PC-3 (cell line): ENCODE measurements at regions not wholly inside any gene's neighbourhood (a gene's known extent, or its start where the extent isn't known, plus 50 kb on each side); places are given as distances from the start of the nearest gene placed in this dataset.

Experiments
- ATAC-seq: fragments of 200-7000 bp; cut with Tn5 transposase; 2 replicates; pipeline ENCODE4 v1.9.1; 2020; ENCODE audit warnings: mild to moderate bottlenecking, moderate library complexity
- BruUV-seq: library from RNA; stranded (reverse); fragments of 400-500 nt; replicated peaks from 2 replicates; lab custom pipeline; 2021; lab: Mats Ljungman, UMichigan
- CTCF ChIA-PET: fragments of 300-600 bp; sonication (Branson Sonifier 250); formaldehyde crosslinking; loops from one replicate; lab custom pipeline; 2022; ENCODE audit warnings: antibody characterized with exemption; lab: Charles Lee
- POLR2A ChIA-PET: fragments of 300-600 bp; sonication (Branson Sonifier 250); formaldehyde crosslinking; loops from one replicate; lab custom pipeline; 2022; ENCODE audit warnings: antibody characterized with exemption; ENCODE audit not compliant: unreplicated experiment; lab: Charles Lee
- DNase-seq: peaks from one replicate; pipeline ENCODE4 v3.0.0-alpha.2; 2015
- H2AFZ ChIP-seq: fragments of 300-600 bp; sonication (generic); 2 replicates; pipeline ENCODE4 v1.6.0; 2016; ENCODE audit warnings: antibody characterized with exemption, low read length
- H3F3A ChIP-seq: fragments of 300-600 bp; sonication (generic); one replicate; pipeline ENCODE4 v1.6.0; 2017; ENCODE audit warnings: antibody characterized with exemption, low read length, control low read depth, mild to moderate bottlenecking; ENCODE audit not compliant: unreplicated experiment
- H3K27ac ChIP-seq: fragments of 300-600 bp; sonication (generic); 2 replicates; pipeline ENCODE4 v1.5.1; 2016; ENCODE audit warnings: mild to moderate bottlenecking, low read length
- H3K27me3 ChIP-seq: fragments of 300-600 bp; sonication (generic); 2 replicates; pipeline ENCODE4 v1.6.1; 2016; ENCODE audit warnings: low read length, mixed read lengths
- H3K36me3 ChIP-seq: fragments of 300-600 bp; sonication (generic); 2 replicates; pipeline ENCODE4 v1.6.1; 2016; ENCODE audit warnings: low read depth, mixed run types, low read length, mixed read lengths
- H3K4me1 ChIP-seq: fragments of 300-600 bp; sonication (generic); 2 replicates; pipeline ENCODE4 v1.5.1; 2016; ENCODE audit warnings: low read length; ENCODE audit not compliant: insufficient read depth
- H3K4me2 ChIP-seq: fragments of 300-600 bp; sonication (generic); 2 replicates; pipeline ENCODE4 v1.6.0; 2016; ENCODE audit warnings: low read length
- H3K4me3 ChIP-seq: fragments of 300-600 bp; sonication (generic); 2 replicates; pipeline ENCODE4 v1.5.1; 2016; ENCODE audit warnings: mild to moderate bottlenecking, low read length, mixed read lengths
- H3K79me2 ChIP-seq: fragments of 300-600 bp; sonication (generic); 2 replicates; pipeline ENCODE4 v1.6.1; 2017; ENCODE audit warnings: low read length, mixed read lengths
- H3K9ac ChIP-seq: fragments of 300-600 bp; sonication (generic); 2 replicates; pipeline ENCODE4 v1.6.0; 2016; ENCODE audit warnings: mild to moderate bottlenecking, low read length
- H3K9me2 ChIP-seq: fragments of 300-600 bp; sonication (generic); replicated peaks from 2 replicates; pipeline ENCODE4 v1.6.1; 2016; ENCODE audit warnings: mixed run types, low read length, mixed read lengths
- H3K9me3 ChIP-seq: fragments of 300-600 bp; sonication (generic); 2 replicates; pipeline ENCODE4 v1.6.1; 2016; ENCODE audit warnings: low read length, mixed read lengths
- H4K20me1 ChIP-seq: fragments of 300-600 bp; sonication (generic); 2 replicates; pipeline ENCODE4 v1.6.1; 2016; ENCODE audit warnings: low read length, mixed read lengths
- CTCF ChIP-seq: fragments of 300-600 bp; sonication (generic); conservative IDR thresholded peaks from 2 replicates; pipeline ENCODE4 v1.5.1; 2017; ENCODE audit warnings: antibody characterized with exemption, low read depth, mild to moderate bottlenecking, low read length
- EZH2 ChIP-seq: fragments of 300-600 bp; sonication (generic); IDR thresholded peaks from one replicate; pipeline ENCODE4 v1.6.1; 2017; ENCODE audit warnings: antibody characterized with exemption, mild to moderate bottlenecking, low read length; ENCODE audit not compliant: unreplicated experiment
- EZH2phosphoT487 ChIP-seq: fragments of 300-600 bp; sonication (generic); IDR thresholded peaks from 2 replicates; pipeline ENCODE4 v1.6.1; 2018; ENCODE audit warnings: mild to moderate bottlenecking, antibody characterized with exemption, low read length, borderline replicate concordance
- intact Hi-C: fragments of 100-400 bp; cut with micrococcal nuclease; formaldehyde crosslinking; loops from 2 replicates; pipeline ENCODE4 v1.9.0; 2023

- H3K9me3 ChIP-seq, result no peaks in the 10 kb centered on the region
- ChIA-PET POLR2A (no interaction called here), CTCF (interaction anchor here (0.6 kb wide), 1 partner anchor 27 kb away, joined by 4 read pairs; no protein-coding TSS in a partner anchor)
- no peak overlapping the region for H3K9ac ChIP-seq
- no peaks in the 10 kb centered on the region for H3K36me3 ChIP-seq
- DNase-seq (no peak), ATAC-seq (no peak)
- H4K20me1 ChIP-seq, result no peaks in the 10 kb centered on the region
- no peak overlapping the region for H3K4me3 ChIP-seq
- H3K9me2 ChIP-seq, result no peaks in the 10 kb centered on the region
- H3K79me2 ChIP-seq, result no peaks in the 10 kb centered on the region
- TF ChIP-seq EZH2phosphoT487, result no peak
- TF ChIP-seq CTCF, result no peak
- no peak for TF ChIP-seq EZH2
- no TSS peak for BruUV-seq
- no peaks in the 10 kb centered on the region for H3K4me1 ChIP-seq
- no peaks in the 10 kb centered on the region for H3F3A ChIP-seq
- intact Hi-C loops, result no loop called here
- no peaks in the 10 kb centered on the region for H3K27me3 ChIP-seq
- no peak overlapping the region for H3K27ac ChIP-seq
- H2AFZ ChIP-seq, result no peak overlapping the region
- no peak overlapping the region for H3K4me2 ChIP-seq
Measured at GRCh38 chr2:52343706-52344266, 1311.9 kb upstream of the NRXN1 start.

GRCh38 chr2:52343010-52343409, 1311.1 kb upstream of the NRXN1 start:
- H3K4me3 ChIP-seq, result no peak overlapping the region
- H3K9ac ChIP-seq, result no peak overlapping the region
- TF ChIP-seq EZH2 (no peak), CTCF (no peak), EZH2phosphoT487 (no peak)
- intact Hi-C loops, result no loop called here
- no peak overlapping the region for H2AFZ ChIP-seq
- no peaks in the 10 kb centered on the region for H3K4me1 ChIP-seq
- no peak overlapping the region for H3K27ac ChIP-seq
- no peaks in the 10 kb centered on the region for H3K79me2 ChIP-seq
- BruUV-seq, result no TSS peak
- ChIA-PET CTCF (no interaction called here), POLR2A (no interaction called here)
- no peaks in the 10 kb centered on the region for H3K27me3 ChIP-seq
- H3K4me2 ChIP-seq, result no peak overlapping the region
- no peaks in the 10 kb centered on the region for H3K36me3 ChIP-seq
- no peaks in the 10 kb centered on the region for H3K9me3 ChIP-seq
- no peaks in the 10 kb centered on the region for H3K9me2 ChIP-seq
- DNase-seq (no peak), ATAC-seq (no peak)
- H4K20me1 ChIP-seq, result no peaks in the 10 kb centered on the region
- H3F3A ChIP-seq, result no peaks in the 10 kb centered on the region

- H2AFZ ChIP-seq, result no peak overlapping the region
- intact Hi-C loops, result no loop called here
- no peaks in the 10 kb centered on the region for H3K9me2 ChIP-seq
- no peaks in the 10 kb centered on the region for H3K79me2 ChIP-seq
- no peaks in the 10 kb centered on the region for H3F3A ChIP-seq
- POLR2A ChIA-PET, result no interaction called here
- TF ChIP-seq CTCF (no peak), EZH2phosphoT487 (no peak), EZH2 (no peak)
- H4K20me1 ChIP-seq, result no peaks in the 10 kb centered on the region
- H3K4me2 ChIP-seq, result no peak overlapping the region
- CTCF ChIA-PET, result no interaction called here
- 0 out of 2 replicates have a peak, but pooled peaks have one; percentile 15 for ATAC-seq
- no peak overlapping the region for H3K4me3 ChIP-seq
- no peak for DNase-seq
- no TSS peak for BruUV-seq
- H3K9me3 ChIP-seq, result no peaks in the 10 kb centered on the region
- H3K9ac ChIP-seq, result no peak overlapping the region
- no peaks in the 10 kb centered on the region for H3K4me1 ChIP-seq
- H3K36me3 ChIP-seq, result no peaks in the 10 kb centered on the region
- H3K27ac ChIP-seq, result no peak overlapping the region
- H3K27me3 ChIP-seq, result no peaks in the 10 kb centered on the region
Measured at GRCh38 chr2:52342458-52342857, 1310.5 kb upstream of the NRXN1 start.
